ENCODE measurements at regions not wholly inside any gene's neighbourhood (a gene's known extent, or its start where the extent isn't known, plus 50 kb on each side); places are given as distances from the start of the nearest gene placed in this dataset.

DNA sequence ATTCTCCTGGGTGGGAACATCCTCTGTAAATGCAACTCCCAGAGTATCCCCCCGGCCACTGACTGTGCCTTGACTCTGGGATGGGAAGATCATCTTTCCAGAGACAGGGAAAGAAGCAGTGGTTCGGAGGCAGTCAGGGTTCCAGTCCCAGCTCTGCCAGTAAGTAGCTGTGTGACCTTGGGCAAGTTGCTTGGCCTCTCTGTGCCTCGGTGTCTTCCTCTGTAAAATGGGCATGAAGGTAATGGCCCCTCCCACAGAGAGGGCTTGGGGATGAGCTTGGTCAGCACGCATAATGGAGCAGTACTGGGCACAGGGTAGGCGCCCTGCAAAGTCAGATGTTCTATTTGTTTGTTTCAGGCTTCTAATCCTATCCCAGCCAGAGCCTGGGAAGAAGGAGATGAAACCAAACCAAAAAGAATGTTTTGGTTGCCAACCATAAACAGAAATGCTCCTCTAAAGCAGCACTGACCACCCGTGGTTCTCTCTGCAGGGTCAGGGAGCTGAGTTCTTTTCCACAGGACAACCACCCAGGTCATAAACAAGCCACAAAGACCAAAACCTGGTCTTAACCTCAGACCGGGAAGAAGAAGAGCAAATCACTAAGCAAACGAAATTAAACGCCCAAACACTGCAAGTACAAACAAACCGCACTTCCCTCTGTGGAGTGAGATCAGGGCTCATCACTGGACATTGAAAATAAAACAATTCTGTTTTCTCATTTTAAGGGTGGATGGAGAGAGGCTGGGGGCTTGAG, 381.0 kb upstream of the SULF2 start:
- no peak overlapping the region for H3K4me3 ChIP-seq (ENCODE audit: low read depth in 1 of 2, low read length in 1 of 2)
- TF ChIP-seq, protein P1, sequence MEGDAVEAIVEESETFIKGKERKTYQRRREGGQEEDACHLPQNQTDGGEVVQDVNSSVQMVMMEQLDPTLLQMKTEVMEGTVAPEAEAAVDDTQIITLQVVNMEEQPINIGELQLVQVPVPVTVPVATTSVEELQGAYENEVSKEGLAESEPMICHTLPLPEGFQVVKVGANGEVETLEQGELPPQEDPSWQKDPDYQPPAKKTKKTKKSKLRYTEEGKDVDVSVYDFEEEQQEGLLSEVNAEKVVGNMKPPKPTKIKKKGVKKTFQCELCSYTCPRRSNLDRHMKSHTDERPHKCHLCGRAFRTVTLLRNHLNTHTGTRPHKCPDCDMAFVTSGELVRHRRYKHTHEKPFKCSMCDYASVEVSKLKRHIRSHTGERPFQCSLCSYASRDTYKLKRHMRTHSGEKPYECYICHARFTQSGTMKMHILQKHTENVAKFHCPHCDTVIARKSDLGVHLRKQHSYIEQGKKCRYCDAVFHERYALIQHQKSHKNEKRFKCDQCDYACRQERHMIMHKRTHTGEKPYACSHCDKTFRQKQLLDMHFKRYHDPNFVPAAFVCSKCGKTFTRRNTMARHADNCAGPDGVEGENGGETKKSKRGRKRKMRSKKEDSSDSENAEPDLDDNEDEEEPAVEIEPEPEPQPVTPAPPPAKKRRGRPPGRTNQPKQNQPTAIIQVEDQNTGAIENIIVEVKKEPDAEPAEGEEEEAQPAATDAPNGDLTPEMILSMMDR (IDR thresholded peaks at IDR 0.05) = no peak
- no peaks in the 10 kb centered on the region for H3K4me1 ChIP-seq (ENCODE audit: control insufficient read depth in 1 of 2, insufficient read depth in 1 of 2, low read depth in 1 of 2, low read length in 1 of 2)
- H3K27ac ChIP-seq = no peak overlapping the region
- H3K36me3 ChIP-seq = no peaks in the 10 kb centered on the region
- H3K9me3 ChIP-seq = no peaks in the 10 kb centered on the region
- H3K27me3 ChIP-seq = no peaks in the 10 kb centered on the region

DNA sequence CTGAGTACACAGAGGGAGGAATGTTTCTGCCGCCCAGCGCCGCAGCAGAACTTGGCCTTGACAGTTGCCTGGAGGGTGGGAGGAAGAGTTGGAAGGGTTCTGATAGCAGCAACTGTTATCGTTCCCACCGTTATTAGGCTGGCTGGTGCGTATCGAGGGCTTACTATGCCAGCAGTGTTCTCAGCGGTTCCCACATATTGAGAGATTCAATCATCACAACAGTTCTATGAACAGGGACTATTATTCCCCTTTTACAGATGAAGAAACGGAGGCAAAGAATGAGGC, 380.1 kb upstream of the SULF2 start:
- no peak overlapping the region for H3K27ac ChIP-seq
- TF ChIP-seq, protein P1 (IDR thresholded peaks at IDR 0.05) = no peak

DNA sequence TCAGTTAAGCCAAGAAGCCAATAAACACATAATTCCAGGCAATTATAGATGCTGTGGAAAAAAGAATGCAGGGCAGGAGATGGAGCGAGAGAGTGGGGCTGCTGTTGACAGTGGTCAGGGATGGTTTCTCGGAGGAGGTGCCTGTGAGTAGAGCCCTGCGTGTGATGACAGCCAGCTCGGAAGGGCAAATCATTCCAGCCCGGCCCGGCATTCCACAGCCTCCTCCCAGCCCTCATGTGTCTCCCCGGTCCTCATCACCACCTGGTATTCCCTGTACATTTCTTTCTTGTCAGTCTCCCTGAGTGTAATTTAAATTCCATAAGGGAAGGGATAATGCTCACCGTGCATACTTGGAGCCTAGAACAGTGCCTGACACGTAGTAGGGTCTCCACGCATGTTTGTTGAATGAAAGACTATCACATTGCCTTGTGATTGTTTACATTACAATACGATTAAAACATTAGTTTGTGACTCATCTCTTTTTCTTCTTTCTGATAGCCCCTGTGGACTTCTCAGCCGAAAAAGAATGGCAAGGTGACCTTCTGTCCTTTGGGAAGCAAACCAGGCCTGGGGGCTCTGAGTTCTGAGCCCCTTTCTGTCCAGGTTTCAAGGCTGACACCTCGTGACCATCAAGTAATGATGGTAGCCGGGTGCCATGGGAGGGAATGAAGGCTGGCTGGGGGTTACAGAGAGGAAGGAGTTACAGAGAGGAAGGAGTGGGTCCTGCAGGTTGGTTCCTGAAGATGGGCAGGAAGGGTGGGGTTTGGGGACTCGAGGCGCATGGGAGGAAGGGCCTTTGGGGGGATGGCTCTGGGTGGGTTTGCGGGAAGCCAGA, 379.5 kb upstream of the SULF2 start:
- Histone ChIP-seq H3K27ac (no peak overlapping the region), H3K36me3 (no peaks in the 10 kb centered on the region), H3K4me1 (ENCODE audit: control insufficient read depth in 1 of 2, insufficient read depth in 1 of 2, low read depth in 1 of 2, low read length in 1 of 2) (no peaks in the 10 kb centered on the region), H3K4me3 (ENCODE audit: low read depth in 1 of 2, low read length in 1 of 2) (no peak overlapping the region), H3K27me3 (no peaks in the 10 kb centered on the region), H3K9me3 (no peaks in the 10 kb centered on the region)
- TF ChIP-seq, protein P1 (IDR thresholded peaks at IDR 0.05) = no peak

More for the DNA sequence above, 380.1 kb upstream of the SULF2 start:
- no peaks in the 10 kb centered on the region for H3K4me1 ChIP-seq (ENCODE audit: control insufficient read depth in 1 of 2, insufficient read depth in 1 of 2, low read depth in 1 of 2, low read length in 1 of 2)
- no peaks in the 10 kb centered on the region for H3K36me3 ChIP-seq
- H3K27me3 ChIP-seq = no peaks in the 10 kb centered on the region
- no peaks in the 10 kb centered on the region for H3K9me3 ChIP-seq
- no peak overlapping the region for H3K4me3 ChIP-seq (ENCODE audit: low read depth in 1 of 2, low read length in 1 of 2)

DNA sequence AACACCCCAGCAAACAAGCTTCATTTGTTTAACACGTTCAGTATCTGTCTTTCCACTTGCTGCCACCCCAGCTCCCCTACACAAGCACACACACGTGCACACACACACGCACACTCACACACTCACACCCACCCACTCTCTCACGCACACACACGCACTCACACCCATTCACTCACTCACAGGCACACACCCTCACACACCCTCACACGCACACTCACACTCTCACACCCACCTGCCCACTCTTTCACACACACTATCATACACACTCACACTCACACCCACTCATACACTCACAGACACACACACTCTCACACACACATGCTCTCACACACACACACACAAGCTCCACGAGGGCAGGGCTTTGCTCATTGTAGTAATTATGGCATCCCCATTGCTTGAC, 378.8 kb upstream of the SULF2 start:
- no peak overlapping the region for H3K4me3 ChIP-seq (ENCODE audit: low read depth in 1 of 2, low read length in 1 of 2)
- H3K4me1 ChIP-seq (ENCODE audit: control insufficient read depth in 1 of 2, insufficient read depth in 1 of 2, low read depth in 1 of 2, low read length in 1 of 2) = no peaks in the 10 kb centered on the region
- TF ChIP-seq, protein P1 (IDR thresholded peaks at IDR 0.05) = no peak
- H3K9me3 ChIP-seq = no peaks in the 10 kb centered on the region
- no peaks in the 10 kb centered on the region for H3K36me3 ChIP-seq
- no peaks in the 10 kb centered on the region for H3K27me3 ChIP-seq
- no peak overlapping the region for H3K27ac ChIP-seq

DNA sequence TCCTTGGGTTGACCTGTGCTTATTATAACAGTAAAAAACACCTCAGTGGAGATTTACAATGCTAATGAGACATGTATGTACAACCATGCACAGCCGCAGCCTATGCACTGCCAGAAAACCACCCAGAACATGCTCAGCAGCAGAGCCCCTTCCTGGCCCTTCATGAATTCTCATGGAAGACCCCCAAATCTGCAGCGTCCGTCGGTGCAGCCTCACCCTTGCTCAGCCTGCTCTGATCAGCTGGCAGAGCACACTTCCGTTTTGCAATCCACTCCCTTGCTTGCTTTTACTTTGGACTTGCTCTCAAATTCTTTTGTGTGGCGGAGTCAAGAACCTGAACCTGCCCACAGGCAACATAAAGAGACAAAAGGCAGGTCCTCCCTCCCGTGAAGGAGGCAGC, 378.2 kb upstream of the SULF2 start:
- TF ChIP-seq, protein P1 (IDR thresholded peaks at IDR 0.05) = no peak
- Histone ChIP-seq H3K36me3 (no peaks in the 10 kb centered on the region), H3K4me3 (ENCODE audit: low read depth in 1 of 2, low read length in 1 of 2) (no peak overlapping the region), H3K27ac (no peak overlapping the region), H3K4me1 (ENCODE audit: control insufficient read depth in 1 of 2, insufficient read depth in 1 of 2, low read depth in 1 of 2, low read length in 1 of 2) (no peaks in the 10 kb centered on the region), H3K9me3 (no peaks in the 10 kb centered on the region), H3K27me3 (no peaks in the 10 kb centered on the region)
